B cell (primary cell): ENCODE measurements at regions not wholly inside any gene's neighbourhood (a gene's known extent, or its start where the extent isn't known, plus 50 kb on each side); places are given as distances from the start of the nearest gene placed in this dataset.

Experiments used
- ATAC-seq: fragments of 200-7000 bp; cut with Tn5 transposase; one replicate; pipeline ENCODE4 v1.10.0; 2021; ENCODE audit warnings: low read depth, mild to moderate bottlenecking, moderate number of reproducible peaks, moderate library complexity
- CTCF ChIA-PET: fragments of 350-600 bp; sonication (Branson Sonifier 250); formaldehyde crosslinking; loops from one replicate; lab custom pipeline; 2021; ENCODE audit warnings: antibody characterized with exemption, inconsistent platforms; lab: Charles Lee
- POLR2A ChIA-PET: fragments of 350-600 bp; sonication (Branson Sonifier 250); formaldehyde crosslinking; loops from one replicate; lab custom pipeline; 2021; ENCODE audit warnings: antibody characterized with exemption; lab: Charles Lee
- DNase-seq: peaks from one replicate; pipeline ENCODE4 v3.0.0; 2013
- H2AFZ ChIP-seq: 2 replicates; pipeline ENCODE4 v1.6.1; 2012; ENCODE audit warnings: mild to moderate bottlenecking, low read depth, low read length; ENCODE audit not compliant: insufficient read depth, poor library complexity, severe bottlenecking
- H3K27ac ChIP-seq, 2 donors: 1 replicate in 1 of 2; 2 replicates in 1 of 2; pipeline ENCODE4 v1.5.1; 2012 to 2013; ENCODE audit warnings: low read length in 2 of 2, mild to moderate bottlenecking in 2 of 2, moderate library complexity in 1 of 2
- H3K27me3 ChIP-seq, 4 experiments: fragments of 200-600 bp in 1 of 4; sonication (generic) in 1 of 4; replicated peaks in 1 of 4; 1 replicate in 2 of 4; 2 replicates in 2 of 4; pipeline versions ENCODE4 v1.6.1 to v1.7.0; 2013 to 2016; ENCODE audit warnings: low read length in 3 of 4, mild to moderate bottlenecking in 2 of 4, mixed read lengths in 1 of 4, moderate library complexity in 1 of 4; ENCODE audit not compliant: insufficient read depth in 4 of 4, control insufficient read depth in 3 of 4; ENCODE audit errors: control extremely low read depth in 1 of 4
- H3K36me3 ChIP-seq, 2 experiments: replicated peaks in 1 of 2; 1 replicate in 1 of 2; 2 replicates in 1 of 2; pipeline versions ENCODE4 v1.6.1 to v1.7.1; 2013; ENCODE audit warnings: low read length in 1 of 2; ENCODE audit not compliant: insufficient read depth in 2 of 2, control insufficient read depth in 1 of 2; ENCODE audit errors: control extremely low read depth in 1 of 2, extremely low read depth in 1 of 2
- H3K4me1 ChIP-seq, 2 donors: fragments of 200-600 bp in 1 of 2; sonication (generic) in 1 of 2; 1 replicate in 1 of 2; 2 replicates in 1 of 2; pipeline versions ENCODE4 v1.5.1 to v1.6.1; 2013 to 2017; ENCODE audit warnings: low read length in 2 of 2; ENCODE audit not compliant: control insufficient read depth in 2 of 2, insufficient read depth in 2 of 2
- H3K4me2 ChIP-seq: replicated peaks from 2 replicates; pipeline ENCODE3; 2012; ENCODE audit warnings: mild to moderate bottlenecking, low read depth, low read length; ENCODE audit not compliant: poor library complexity, severe bottlenecking
- H3K4me3 ChIP-seq, 5 experiments: fragments of 200-600 bp in 1 of 5; sonication (generic) in 1 of 5; 1 replicate in 3 of 5; 2 replicates in 2 of 5; pipeline versions ENCODE4 v1.5.1 to v1.7.0; 2011 to 2016; ENCODE audit warnings: low read length in 4 of 5, mild to moderate bottlenecking in 4 of 5, low read depth in 2 of 5, control low read depth in 1 of 5, moderate library complexity in 1 of 5; ENCODE audit not compliant: insufficient read depth in 1 of 5; ENCODE audit errors: control extremely low read depth in 1 of 5, extremely low read depth in 1 of 5
- H3K79me2 ChIP-seq: fragments of 200-600 bp; sonication (generic); one replicate; pipeline ENCODE4 v1.6.0; 2016; ENCODE audit warnings: low read length; ENCODE audit not compliant: control insufficient read depth, insufficient read depth
- H3K9ac ChIP-seq: fragments of 200-600 bp; sonication (generic); 2 replicates; pipeline ENCODE4 v1.6.1; 2017; ENCODE audit warnings: mild to moderate bottlenecking, low read length, moderate library complexity
- H3K9me3 ChIP-seq, 3 donors: one replicate each; pipeline versions ENCODE4 v1.6.1 to v1.7.1; 2013; ENCODE audit warnings: low read length in 2 of 3; ENCODE audit not compliant: control insufficient read depth in 2 of 3, insufficient read depth in 1 of 3; ENCODE audit errors: control extremely low read depth in 1 of 3
- H4K20me1 ChIP-seq: 2 replicates; pipeline ENCODE4 v1.6.0; 2012; ENCODE audit warnings: mild to moderate bottlenecking, low read length; ENCODE audit not compliant: insufficient read depth, control insufficient read depth, poor library complexity, severe bottlenecking
- H3K27ac Mint-ChIP-seq: one replicate; pipeline ENCODE4 v1.8.0; 2021; ENCODE audit warnings: mixed read lengths
- H3K27me3 Mint-ChIP-seq: one replicate; pipeline ENCODE4 v1.8.0; 2021; ENCODE audit warnings: mixed read lengths
- H3K4me1 Mint-ChIP-seq: one replicate; pipeline ENCODE4 v1.8.0; 2021; ENCODE audit warnings: mixed read lengths
- H3K4me3 Mint-ChIP-seq: one replicate; pipeline ENCODE4 v1.8.0; 2021; ENCODE audit warnings: mixed read lengths
- H3K9me3 Mint-ChIP-seq: one replicate; pipeline ENCODE4 v1.8.0; 2022; ENCODE audit warnings: mixed read lengths; ENCODE audit not compliant: insufficient read depth
- CTCF ChIP-seq: fragments of 200-600 bp; IDR thresholded peaks from one replicate; pipeline ENCODE4 v1.8.0; 2022; ENCODE audit warnings: antibody characterized with exemption, mild to moderate bottlenecking
- EZH2 ChIP-seq: IDR thresholded peaks from 2 replicates; pipeline ENCODE4 v1.6.1; 2012; ENCODE audit warnings: borderline replicate concordance, low read depth, mild to moderate bottlenecking, moderate library complexity, low read length; ENCODE audit not compliant: insufficient read depth, poor library complexity, severe bottlenecking
- WGBS: methylation state at CpG from one replicate; pipeline ENCODE4 v1.1.5; 2013; ENCODE audit warnings: missing lambda C conversion rate; ENCODE audit not compliant: insufficient coverage; 5-methylcytosine and 5-hydroxymethylcytosine counted together
- intact Hi-C: fragments of 100-400 bp; cut with micrococcal nuclease; formaldehyde crosslinking; loops from one replicate; pipeline ENCODE4 v1.10.0; 2022

GRCh38 chr1:109846846-109847245 lies 63.8 kb upstream of the CSF1 start:
- Histone ChIP-seq H3K79me2 (no peaks in the 10 kb centered on the region), H2AFZ (no peak overlapping the region), H3K9ac (no peak overlapping the region), H3K9me3 (no peaks in the 10 kb centered on the region), H4K20me1 (no peaks in the 10 kb centered on the region), H3K27ac (no peak overlapping the region), H3K4me3 (no peak overlapping the region), H3K36me3 (no peaks in the 10 kb centered on the region), H3K4me1 (no peaks in the 10 kb centered on the region), H3K4me2 (no peak overlapping the region), H3K27me3 (no peaks in the 10 kb centered on the region)
- no peak for TF ChIP-seq EZH2
- no peak for TF ChIP-seq CTCF
- H3K4me1 Mint-ChIP-seq = no peaks in the 10 kb centered on the region
- intact Hi-C loops = no loop called here
- no CpG with 5 or more reads among the region's 4 CpGs for WGBS
- H3K27ac Mint-ChIP-seq = no peak overlapping the region
- ATAC-seq = no peak
- H3K4me3 Mint-ChIP-seq = no peak overlapping the region
- peaks cover 5% of the 10 kb centered on the region for H3K27me3 Mint-ChIP-seq
- no peaks in the 10 kb centered on the region for H3K9me3 Mint-ChIP-seq
- ChIA-PET POLR2A (no interaction called here), CTCF (no interaction called here)
- no peak for DNase-seq

- Histone ChIP-seq H3K4me1 (no peaks in the 10 kb centered on the region), H3K4me3 (no peak overlapping the region), H4K20me1 (no peaks in the 10 kb centered on the region), H3K36me3 (no peaks in the 10 kb centered on the region), H3K9ac (no peak overlapping the region), H2AFZ (no peak overlapping the region), H3K4me2 (no peak overlapping the region), H3K9me3 (no peaks in the 10 kb centered on the region), H3K79me2 (no peaks in the 10 kb centered on the region), H3K27me3 (no peaks in the 10 kb centered on the region), H3K27ac (no peak overlapping the region)
- H3K4me1 Mint-ChIP-seq = no peaks in the 10 kb centered on the region
- no peak for ATAC-seq
- H3K27me3 Mint-ChIP-seq = peaks cover 5% of the 10 kb centered on the region
- TF ChIP-seq EZH2 (no peak), CTCF (no peak)
- H3K9me3 Mint-ChIP-seq = no peaks in the 10 kb centered on the region
- POLR2A ChIA-PET = no interaction called here
- H3K4me3 Mint-ChIP-seq = no peak overlapping the region
- intact Hi-C loops = no loop called here
- WGBS = 88% methylated on average over 2 of the region's 3 CpGs
- no peak for DNase-seq
- CTCF ChIA-PET = no interaction called here
- H3K27ac Mint-ChIP-seq = no peak overlapping the region
These were observed 64.5 kb upstream of the CSF1 start for GRCh38 chr1:109846162-109846561.
